ENCODE measurements at regions not wholly inside any gene's neighbourhood (a gene's known extent, or its start where the extent isn't known, plus 50 kb on each side); places are given as distances from the start of the nearest gene placed in this dataset.

- Histone ChIP-seq H3K36me3 (no peaks in the 10 kb centered on the region), H3K4me1 (no peaks in the 10 kb centered on the region), H3K27me3 (no peaks in the 10 kb centered on the region), H3K27ac (no peak overlapping the region), H3K4me3 (no peak overlapping the region), H3K9me3 (no peaks in the 10 kb centered on the region)
- TF ChIP-seq CTCF (IDR thresholded peaks at IDR 0.05), result no peak
- no peak for DNase-seq (ENCODE audit: low spot score in 2 of 2)
- intact Hi-C loops (cut with DNase I), result no loop called here
These were observed 70.9 kb upstream of the ALX4 start for GRCh38 chr11:44380820-44381219.

GRCh38 chr11:44381261-44381660 lies 71.3 kb upstream of the ALX4 start:
- intact Hi-C loops (cut with DNase I), result no loop called here
- no peaks in the 10 kb centered on the region for H3K27me3 ChIP-seq
- H3K4me3 ChIP-seq, result no peak overlapping the region
- H3K4me1 ChIP-seq, result no peaks in the 10 kb centered on the region
- H3K36me3 ChIP-seq, result no peaks in the 10 kb centered on the region
- no peaks in the 10 kb centered on the region for H3K9me3 ChIP-seq
- no peak overlapping the region for H3K27ac ChIP-seq
- no peak for DNase-seq (ENCODE audit: low spot score in 2 of 2)
- no peak for TF ChIP-seq CTCF (IDR thresholded peaks at IDR 0.05)

- H3K4me1 ChIP-seq, result no peaks in the 10 kb centered on the region
- H3K27me3 ChIP-seq, result no peaks in the 10 kb centered on the region
- TF ChIP-seq CTCF (IDR thresholded peaks at IDR 0.05), result no peak
- no peak overlapping the region for H3K4me3 ChIP-seq
- H3K27ac ChIP-seq, result no peak overlapping the region
- H3K9me3 ChIP-seq, result no peaks in the 10 kb centered on the region
- H3K36me3 ChIP-seq, result no peaks in the 10 kb centered on the region
- no peak for DNase-seq (ENCODE audit: low spot score in 2 of 2)
- intact Hi-C loops (cut with DNase I), result no loop called here
These were observed 72.2 kb upstream of the ALX4 start for GRCh38 chr11:44382118-44382517.

- DNase-seq (ENCODE audit: low spot score in 2 of 2), result no peak
- TF ChIP-seq CTCF (IDR thresholded peaks at IDR 0.05), result no peak
- H3K4me1 ChIP-seq, result no peaks in the 10 kb centered on the region
- no peak overlapping the region for H3K27ac ChIP-seq
- intact Hi-C loops (cut with DNase I), result no loop called here
- no peaks in the 10 kb centered on the region for H3K27me3 ChIP-seq
- H3K9me3 ChIP-seq, result no peaks in the 10 kb centered on the region
- no peaks in the 10 kb centered on the region for H3K36me3 ChIP-seq
- H3K4me3 ChIP-seq, result no peak overlapping the region
These were observed 72.8 kb upstream of the ALX4 start for GRCh38 chr11:44382656-44383240.

- Histone ChIP-seq H3K27ac (no peak overlapping the region), H3K36me3 (no peaks in the 10 kb centered on the region), H3K4me3 (no peak overlapping the region), H3K9me3 (no peaks in the 10 kb centered on the region), H3K27me3 (no peaks in the 10 kb centered on the region), H3K4me1 (no peaks in the 10 kb centered on the region)
- intact Hi-C loops (cut with DNase I), result no loop called here
- no peak for TF ChIP-seq CTCF (IDR thresholded peaks at IDR 0.05)
- DNase-seq (ENCODE audit: low spot score in 2 of 2), result no peak
These were observed 73.3 kb upstream of the ALX4 start for GRCh38 chr11:44383246-44383645.

GRCh38 chr11:44387415-44387814 lies 77.5 kb upstream of the ALX4 start:
- no peaks in the 10 kb centered on the region for H3K36me3 ChIP-seq
- TF ChIP-seq CTCF (IDR thresholded peaks at IDR 0.05), result no peak

More at GRCh38 chr11:44387415-44387814, 77.5 kb upstream of the ALX4 start:
- intact Hi-C loops (cut with DNase I), result no loop called here
- Histone ChIP-seq H3K4me3 (no peak overlapping the region), H3K4me1 (no peaks in the 10 kb centered on the region), H3K27ac (no peak overlapping the region), H3K27me3 (no peaks in the 10 kb centered on the region), H3K9me3 (no peaks in the 10 kb centered on the region)
- no peak for DNase-seq (ENCODE audit: low spot score in 2 of 2)

Measured in ascending aorta (tissue), 2 donors.